ENCODE measurements at regions not wholly inside any gene's neighbourhood (a gene's known extent, or its start where the extent isn't known, plus 50 kb on each side); places are given as distances from the start of the nearest gene placed in this dataset.
A peak's percentile ranks its signal among the peaks of the same experiment; 100 is the strongest.
"Not testable (repeated sequence)": the region's sequence is repeated elsewhere in the genome, so short reads cannot be mapped to it uniquely, and the experiment has no call there.

DNA sequence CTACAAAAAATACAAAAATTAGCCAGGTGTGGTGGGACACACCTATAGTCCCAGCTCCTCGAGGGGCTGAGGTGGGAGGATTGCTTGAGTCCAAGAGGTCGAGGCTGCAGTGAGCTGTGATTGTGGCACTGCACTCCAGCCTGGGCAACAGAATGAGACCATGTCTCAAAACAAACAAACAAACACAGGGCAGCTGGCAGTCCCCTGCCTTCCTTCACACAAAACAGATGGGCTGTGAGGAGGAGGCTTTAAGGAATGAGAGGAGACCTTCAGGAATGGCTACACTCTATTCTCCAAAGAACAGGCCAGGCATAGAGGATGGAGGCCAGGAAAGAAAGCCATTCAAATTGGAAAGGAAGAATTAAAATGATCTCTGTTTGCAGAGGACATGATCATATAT lies 65.6 kb upstream of the MAML3 start:
- Histone ChIP-seq H3K9ac (no peak overlapping the region), H3K9me3 (replicated peaks in 1 of 11) (no peaks in the 10 kb centered on the region), H3K27me3 (no peaks in the 10 kb centered on the region), H3K27ac (no peak overlapping the region), H3K4me2 (peak overlapping the region in 3 of 11 experiments; percentile 4 to 36 (median 23); a peak in 3 of 22 replicates), H3K4me1 (peaks cover 0 to 15% (median 7%) of the 10 kb centered on the region in 10 experiments; a peak in 10 of 20 replicates), H3K36me3 (no peaks in the 10 kb centered on the region), H4K20me1 (no peaks in the 10 kb centered on the region), H3K4me3 (no peak overlapping the region)
- no peak for TF ChIP-seq Cebpa-rat (IDR thresholded peaks at IDR 0.05)

DNA sequence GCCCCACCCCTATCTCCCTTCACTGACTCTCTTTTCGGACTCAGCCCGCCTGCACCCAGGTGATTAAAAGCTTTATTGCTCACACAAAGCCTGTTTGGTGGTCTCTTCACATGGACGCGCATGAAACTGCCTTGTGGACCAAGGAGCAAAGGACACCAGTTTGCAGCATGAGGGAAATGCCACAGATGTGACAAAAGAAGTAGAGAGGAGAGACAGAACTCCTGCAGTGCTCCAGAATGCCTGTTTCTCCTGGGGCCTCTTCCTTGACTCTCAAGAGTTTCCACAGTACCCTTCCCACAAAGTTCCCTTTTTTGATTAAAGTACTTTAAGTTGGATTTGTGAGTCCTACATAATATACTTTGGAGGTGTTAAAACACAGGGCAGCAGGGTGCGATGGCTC lies 65.1 kb upstream of the MAML3 start:
- not testable (repeated sequence) for H3K4me3 ChIP-seq; H3K9ac ChIP-seq; H3K4me2 ChIP-seq; H3K27ac ChIP-seq; H3K9me3 ChIP-seq (replicated peaks in 1 of 11); H4K20me1 ChIP-seq; H3K27me3 ChIP-seq; H3K36me3 ChIP-seq
- peaks cover 0 to 15% (median 7%) of the 10 kb centered on the region in 10 experiments; a peak in 10 of 20 replicates for H3K4me1 ChIP-seq

DNA sequence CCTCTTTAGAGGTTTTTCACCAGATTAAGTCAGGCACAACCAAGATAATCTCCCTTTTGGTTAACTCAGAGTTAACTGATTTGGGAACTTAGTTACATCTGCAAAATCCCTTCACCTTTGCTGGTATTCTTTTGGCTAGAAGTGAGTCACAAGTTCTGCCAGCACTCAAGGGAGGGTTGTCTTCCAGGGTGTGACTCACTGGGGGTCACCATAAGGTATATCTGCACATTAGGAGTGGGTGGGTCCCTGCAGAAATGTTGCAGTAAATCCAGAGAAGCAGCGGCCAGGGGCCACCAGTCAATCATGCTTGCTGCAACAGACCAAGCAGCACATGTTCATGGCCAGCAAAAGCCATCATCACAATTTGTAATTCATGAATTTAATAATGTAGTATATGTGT lies 59.8 kb upstream of the MAML3 start:
- no peaks in the 10 kb centered on the region for H3K27me3 ChIP-seq
- H3K9me3 ChIP-seq (replicated peaks in 1 of 11): peaks cover 0 to 6% (median 0%) of the 10 kb centered on the region in 11 experiments; a peak in 1 of 22 replicates
- H3K36me3 ChIP-seq: no peaks in the 10 kb centered on the region
- no peaks in the 10 kb centered on the region for H3K4me1 ChIP-seq
- no peak overlapping the region for H3K9ac ChIP-seq
- H4K20me1 ChIP-seq: no peaks in the 10 kb centered on the region
- no peak for TF ChIP-seq Cebpa-rat (IDR thresholded peaks at IDR 0.05)
- no peak overlapping the region for H3K4me3 ChIP-seq
- 0 out of 22 replicates have a peak overlapping the region, but pooled peaks of 1 of the 11 experiments have one; percentile 26 for H3K4me2 ChIP-seq
- H3K27ac ChIP-seq: no peak overlapping the region

DNA sequence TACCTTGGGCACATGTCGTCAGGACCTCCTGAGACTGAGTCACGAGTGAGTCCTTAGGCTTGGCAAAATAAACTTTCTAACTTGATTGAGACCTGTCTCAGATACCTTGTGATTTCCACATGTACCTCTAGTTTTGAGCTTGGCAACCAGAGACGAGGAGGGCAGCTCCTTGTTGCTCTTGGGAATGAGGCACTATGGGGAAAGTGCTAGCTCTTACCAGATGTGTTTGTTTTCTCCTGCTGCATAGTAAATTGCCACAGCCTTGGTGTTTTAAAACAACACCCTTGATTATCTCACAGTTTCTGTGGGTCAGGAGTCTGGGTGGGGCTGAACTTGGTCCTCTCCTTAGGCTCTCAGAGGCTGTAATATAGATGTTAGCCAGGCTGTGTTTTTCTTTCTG lies 59.1 kb upstream of the MAML3 start:
- Histone ChIP-seq H4K20me1 (no peaks in the 10 kb centered on the region), H3K36me3 (no peaks in the 10 kb centered on the region), H3K27me3 (no peaks in the 10 kb centered on the region), H3K9ac (no peak overlapping the region), H3K4me2 (no peak overlapping the region), H3K27ac (no peak overlapping the region), H3K9me3 (replicated peaks in 1 of 11) (peaks cover 0 to 6% (median 0%) of the 10 kb centered on the region in 11 experiments; a peak in 1 of 22 replicates), H3K4me1 (no peaks in the 10 kb centered on the region), H3K4me3 (no peak overlapping the region)
- TF ChIP-seq Cebpa-rat (IDR thresholded peaks at IDR 0.05): no peak

- Histone ChIP-seq H3K4me3 (no peak overlapping the region), H3K27me3 (no peaks in the 10 kb centered on the region), H3K36me3 (no peaks in the 10 kb centered on the region), H3K4me2 (no peak overlapping the region), H3K9me3 (replicated peaks in 1 of 11) (peaks cover 0 to 6% (median 0%) of the 10 kb centered on the region in 11 experiments; a peak in 1 of 22 replicates), H3K27ac (no peak overlapping the region), H3K9ac (no peak overlapping the region), H3K4me1 (no peaks in the 10 kb centered on the region), H4K20me1 (no peaks in the 10 kb centered on the region)
- TF ChIP-seq Cebpa-rat (IDR thresholded peaks at IDR 0.05): no peak
These were observed 58.7 kb upstream of the MAML3 start for GRCh38 chr4:140212646-140213045.

DNA sequence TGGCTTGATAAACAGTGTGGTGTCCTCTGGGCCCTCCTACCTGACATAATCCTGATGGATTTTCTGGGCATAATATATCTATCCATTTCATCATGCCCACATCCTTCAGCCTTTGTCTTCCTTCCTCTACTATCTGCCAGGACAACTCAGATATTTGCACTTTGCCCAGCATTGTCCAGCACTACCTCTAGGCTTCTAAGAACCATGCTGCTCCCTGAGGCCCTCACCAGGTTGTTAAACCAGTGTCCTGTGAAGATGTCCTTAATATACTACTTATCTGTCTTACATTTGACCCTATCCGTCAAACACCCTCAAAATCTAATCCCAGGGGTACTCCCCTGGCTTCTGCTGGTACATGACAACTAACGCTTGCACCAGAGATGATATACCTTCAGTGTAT lies 58.2 kb upstream of the MAML3 start:
- no peak overlapping the region for H3K4me2 ChIP-seq
- no peaks in the 10 kb centered on the region for H4K20me1 ChIP-seq
- no peak overlapping the region for H3K9ac ChIP-seq
- H3K4me3 ChIP-seq: no peak overlapping the region
- H3K36me3 ChIP-seq: no peaks in the 10 kb centered on the region
- no peak overlapping the region for H3K27ac ChIP-seq
- no peaks in the 10 kb centered on the region for H3K27me3 ChIP-seq
- no peaks in the 10 kb centered on the region for H3K4me1 ChIP-seq
- no peak for TF ChIP-seq Cebpa-rat (IDR thresholded peaks at IDR 0.05)
- H3K9me3 ChIP-seq (replicated peaks in 1 of 11): peaks cover 0 to 6% (median 0%) of the 10 kb centered on the region in 11 experiments; a peak in 1 of 22 replicates

- no peaks in the 10 kb centered on the region for H3K4me1 ChIP-seq
- H3K9me3 ChIP-seq (replicated peaks in 1 of 11): peaks cover 0 to 6% (median 0%) of the 10 kb centered on the region in 11 experiments; a peak in 1 of 22 replicates
- no peak overlapping the region for H3K4me3 ChIP-seq
- H3K27ac ChIP-seq: no peak overlapping the region
- TF ChIP-seq Cebpa-rat (IDR thresholded peaks at IDR 0.05): no peak
- H3K36me3 ChIP-seq: no peaks in the 10 kb centered on the region
- no peaks in the 10 kb centered on the region for H3K27me3 ChIP-seq
- no peak overlapping the region for H3K4me2 ChIP-seq
- no peak overlapping the region for H3K9ac ChIP-seq
- H4K20me1 ChIP-seq: no peaks in the 10 kb centered on the region
These were observed 57.7 kb upstream of the MAML3 start for GRCh38 chr4:140211693-140212092.

DNA sequence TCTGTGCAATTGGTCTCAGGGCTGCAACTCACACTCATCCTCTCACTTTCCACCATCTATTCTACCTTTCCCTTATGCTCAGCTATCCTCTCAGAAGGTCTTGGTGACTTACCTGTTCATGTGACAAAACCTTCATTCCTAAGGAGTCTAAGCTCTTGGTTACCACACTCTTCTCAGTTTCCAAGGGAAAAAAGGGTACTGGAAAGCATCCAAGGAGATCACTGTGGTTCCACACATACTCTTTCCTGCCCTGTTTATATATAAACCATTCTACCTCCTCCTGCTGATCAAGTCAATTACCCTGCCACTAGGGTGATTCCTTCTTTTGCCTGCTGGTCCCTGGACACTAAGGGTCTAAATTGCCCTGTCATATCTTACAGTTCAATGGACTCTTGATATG lies 57.2 kb upstream of the MAML3 start:
- no peak overlapping the region for H3K4me3 ChIP-seq
- no peak overlapping the region for H3K4me2 ChIP-seq
- no peaks in the 10 kb centered on the region for H3K36me3 ChIP-seq
- H3K27ac ChIP-seq: no peak overlapping the region
- peaks cover 0 to 6% (median 0%) of the 10 kb centered on the region in 11 experiments; a peak in 1 of 22 replicates for H3K9me3 ChIP-seq (replicated peaks in 1 of 11)
- H3K27me3 ChIP-seq: no peaks in the 10 kb centered on the region
- no peak overlapping the region for H3K9ac ChIP-seq
- H4K20me1 ChIP-seq: no peaks in the 10 kb centered on the region
- H3K4me1 ChIP-seq: no peaks in the 10 kb centered on the region
- TF ChIP-seq Cebpa-rat (IDR thresholded peaks at IDR 0.05): no peak

DNA sequence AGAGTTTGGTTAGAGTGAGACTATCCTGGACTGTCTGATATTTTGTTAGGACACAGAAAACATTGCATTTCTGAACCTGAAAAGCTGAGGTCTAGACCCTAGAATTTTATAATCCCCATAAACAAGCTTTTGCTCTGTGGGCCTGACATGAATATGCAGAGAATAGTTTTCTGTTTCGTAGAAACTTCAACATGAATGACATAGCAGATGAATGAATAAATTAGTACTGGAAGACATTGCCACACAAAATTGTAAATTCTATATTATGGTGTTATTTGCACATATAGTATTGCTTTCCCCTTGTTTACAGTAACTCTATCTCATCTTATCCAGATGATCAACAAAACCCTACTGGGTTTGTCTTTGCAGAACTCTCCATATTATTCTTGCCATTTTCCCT lies 54.9 kb upstream of the MAML3 start:
- H3K9me3 ChIP-seq (replicated peaks in 1 of 11): peaks cover 0 to 6% (median 0%) of the 10 kb centered on the region in 11 experiments; a peak in 1 of 22 replicates
- H3K27me3 ChIP-seq: no peaks in the 10 kb centered on the region
- TF ChIP-seq Cebpa-rat (IDR thresholded peaks at IDR 0.05): no peak
- no peak overlapping the region for H3K4me3 ChIP-seq
- no peak overlapping the region for H3K4me2 ChIP-seq
- H3K36me3 ChIP-seq: no peaks in the 10 kb centered on the region
- H3K9ac ChIP-seq: no peak overlapping the region
- no peak overlapping the region for H3K27ac ChIP-seq
- H4K20me1 ChIP-seq: no peaks in the 10 kb centered on the region
- H3K4me1 ChIP-seq: no peaks in the 10 kb centered on the region
